H9 (cell line): ENCODE measurements at regions not wholly inside any gene's neighbourhood (a gene's known extent, or its start where the extent isn't known, plus 50 kb on each side); places are given as distances from the start of the nearest gene placed in this dataset.

Source experiments
- DNase-seq: peaks from one replicate; pipeline ENCODE4 v3.0.0-alpha.2; 2017
- H2AFZ ChIP-seq: one replicate; pipeline ENCODE4 v1.6.1; 2013; ENCODE audit warnings: mild to moderate bottlenecking, low read length, control low read depth, moderate library complexity
- H2AK5ac ChIP-seq: 2 replicates; pipeline ENCODE4 v1.6.1; 2013; ENCODE audit warnings: low read length, control low read depth, mixed read lengths; ENCODE audit not compliant: insufficient read length
- H2BK120ac ChIP-seq: one replicate; pipeline ENCODE4 v1.6.1; 2013; ENCODE audit warnings: low read depth, mild to moderate bottlenecking, low read length, control low read depth, inconsistent platforms; ENCODE audit not compliant: poor library complexity, severe bottlenecking
- H2BK12ac ChIP-seq: 2 replicates; pipeline ENCODE4 v1.6.1; 2013; ENCODE audit warnings: low read length, control low read depth, mixed read lengths, low read depth; ENCODE audit not compliant: insufficient read length
- H2BK15ac ChIP-seq: 2 replicates; pipeline ENCODE4 v1.6.1; 2013; ENCODE audit warnings: low read depth, low read length, control low read depth
- H2BK20ac ChIP-seq: one replicate; pipeline ENCODE4 v1.6.1; 2013; ENCODE audit warnings: low read depth, mild to moderate bottlenecking, low read length, control low read depth, inconsistent platforms; ENCODE audit not compliant: poor library complexity, severe bottlenecking
- H2BK5ac ChIP-seq: 2 replicates; pipeline ENCODE4 v1.6.1; 2013; ENCODE audit warnings: low read length, control low read depth, mixed read lengths; ENCODE audit not compliant: insufficient read length
- H3K14ac ChIP-seq: 2 replicates; pipeline ENCODE4 v1.6.1; 2013; ENCODE audit warnings: low read length, control low read depth; ENCODE audit not compliant: insufficient read depth
- H3K18ac ChIP-seq: 2 replicates; pipeline ENCODE4 v1.6.1; 2013; ENCODE audit warnings: low read depth, mild to moderate bottlenecking, mixed read lengths, low read length, control low read depth; ENCODE audit not compliant: insufficient read length
- H3K23ac ChIP-seq: 2 replicates; pipeline ENCODE4 v1.6.1; 2013; ENCODE audit warnings: low read length, control low read depth, mixed read lengths, low read depth; ENCODE audit not compliant: insufficient read length
- H3K23me2 ChIP-seq: 2 replicates; pipeline ENCODE4 v1.6.1; 2013; ENCODE audit warnings: low read depth, mild to moderate bottlenecking, mixed read lengths, low read length, control low read depth; ENCODE audit not compliant: insufficient read length, poor library complexity, severe bottlenecking
- H3K27ac ChIP-seq: 2 replicates; pipeline ENCODE4 v1.5.1; 2013; ENCODE audit warnings: low read length, control low read depth, mixed read lengths, low read depth; ENCODE audit not compliant: insufficient read length
- H3K27me3 ChIP-seq: 2 replicates; pipeline ENCODE4 v1.6.1; 2013; ENCODE audit warnings: low read length, control low read depth, inconsistent platforms; ENCODE audit not compliant: insufficient read depth
- H3K4ac ChIP-seq: 2 replicates; pipeline ENCODE4 v1.6.1; 2013; ENCODE audit warnings: low read depth, mild to moderate bottlenecking, control low read depth, inconsistent platforms, low read length, moderate library complexity
- H3K4me1 ChIP-seq: 2 replicates; pipeline ENCODE4 v1.6.1; 2013; ENCODE audit warnings: low read length, control low read depth, inconsistent platforms; ENCODE audit not compliant: insufficient read depth
- H3K4me2 ChIP-seq: 2 replicates; pipeline ENCODE4 v1.6.1; 2013; ENCODE audit warnings: low read length, control low read depth, mixed read lengths; ENCODE audit not compliant: insufficient read length, insufficient read depth
- H3K56ac ChIP-seq: 2 replicates; pipeline ENCODE4 v1.6.1; 2013; ENCODE audit warnings: low read depth, mild to moderate bottlenecking, mixed read lengths, low read length, control low read depth; ENCODE audit not compliant: insufficient read length
- H3K79me1 ChIP-seq: 2 replicates; pipeline ENCODE4 v1.6.1; 2013; ENCODE audit warnings: low read depth, mild to moderate bottlenecking, moderate library complexity, low read length, control low read depth, inconsistent platforms; ENCODE audit not compliant: insufficient read depth, poor library complexity, severe bottlenecking
- H3K79me2 ChIP-seq: 2 replicates; pipeline ENCODE4 v1.6.1; 2013; ENCODE audit warnings: low read length, control low read depth, inconsistent platforms; ENCODE audit not compliant: insufficient read depth
- H3K9ac ChIP-seq: 2 replicates; pipeline ENCODE4 v1.6.1; 2013; ENCODE audit warnings: low read length, control low read depth, mixed read lengths; ENCODE audit not compliant: insufficient read length; ENCODE audit errors: extremely low read depth
- H3K9me3 ChIP-seq: one replicate; pipeline ENCODE4 v1.6.1; 2013; ENCODE audit warnings: low read depth, low read length, inconsistent platforms; ENCODE audit not compliant: control insufficient read depth
- H3T11ph ChIP-seq: one replicate; pipeline ENCODE4 v1.6.1; 2013; ENCODE audit warnings: mild to moderate bottlenecking, low read length, control low read depth, inconsistent platforms
- H4K20me1 ChIP-seq: one replicate; pipeline ENCODE4 v1.6.1; 2013; ENCODE audit not compliant: control insufficient read depth, insufficient read length, insufficient read depth
- H4K5ac ChIP-seq: 2 replicates; pipeline ENCODE4 v1.6.1; 2013; ENCODE audit warnings: low read depth, mild to moderate bottlenecking, mixed read lengths, low read length, control low read depth; ENCODE audit not compliant: insufficient read length
- H4K8ac ChIP-seq: replicated peaks from 2 replicates; pipeline ENCODE4 v1.6.1; 2013; ENCODE audit warnings: low read length, control low read depth, mixed read lengths, low read depth; ENCODE audit not compliant: insufficient read length
- H4K91ac ChIP-seq: 2 replicates; pipeline ENCODE4 v1.6.1; 2013; ENCODE audit warnings: low read depth, mild to moderate bottlenecking, moderate library complexity, mixed read lengths, low read length, control low read depth; ENCODE audit not compliant: insufficient read length
- H3K27ac Mint-ChIP-seq, 3 experiments: 2 replicates in 2 of 3; 3 replicates in 1 of 3; pipeline ENCODE4 v1.8.0; 2020 to 2021; ENCODE audit warnings: mixed read lengths in 3 of 3, mild to moderate bottlenecking in 1 of 3, moderate library complexity in 1 of 3
- H3K27me3 Mint-ChIP-seq: 2 replicates; pipeline ENCODE4 v1.8.0; 2021; ENCODE audit warnings: low read depth, mild to moderate bottlenecking, moderate library complexity, mixed read lengths
- H3K36me3 Mint-ChIP-seq, 3 experiments: 2 replicates in 2 of 3; 3 replicates in 1 of 3; pipeline ENCODE4 v1.8.0; 2020 to 2021; ENCODE audit warnings: low read depth in 3 of 3, mixed read lengths in 3 of 3; ENCODE audit not compliant: insufficient read depth in 1 of 3
- H3K4me1 Mint-ChIP-seq, 2 experiments: 2 replicates each; pipeline ENCODE4 v1.8.0; 2020; ENCODE audit warnings: mixed read lengths in 2 of 2
- H3K4me3 Mint-ChIP-seq, 2 experiments: 2 replicates in 1 of 2; 3 replicates in 1 of 2; pipeline ENCODE4 v1.8.0; 2020 to 2021; ENCODE audit warnings: mild to moderate bottlenecking in 2 of 2, mixed read lengths in 2 of 2, moderate library complexity in 1 of 2
- H3K9me3 Mint-ChIP-seq, 2 experiments: 2 replicates in 1 of 2; 3 replicates in 1 of 2; pipeline ENCODE4 v1.8.0; 2020; ENCODE audit warnings: mild to moderate bottlenecking in 2 of 2, mixed read lengths in 2 of 2, moderate library complexity in 1 of 2
- WGBS: extraction: QIAGEN DNeasy Blood & Tissue Kit; methylation state at CpG from one replicate; pipeline ENCODE4 v1.1.7; 2013; ENCODE audit warnings: missing lambda C conversion rate, low lambda C conversion rate, mixed read lengths; ENCODE audit not compliant: insufficient read length; ENCODE audit errors: extremely low coverage; 5-methylcytosine and 5-hydroxymethylcytosine counted together
- TF ChIP-seq, protein P1 (sequence below): fragments of 200-600 bp; sonication (generic); conservative IDR thresholded peaks from 3 replicates; pipeline ENCODE4 v1.8.0; 2021; ENCODE audit warnings: antibody characterized with exemption, mild to moderate bottlenecking

DNA sequence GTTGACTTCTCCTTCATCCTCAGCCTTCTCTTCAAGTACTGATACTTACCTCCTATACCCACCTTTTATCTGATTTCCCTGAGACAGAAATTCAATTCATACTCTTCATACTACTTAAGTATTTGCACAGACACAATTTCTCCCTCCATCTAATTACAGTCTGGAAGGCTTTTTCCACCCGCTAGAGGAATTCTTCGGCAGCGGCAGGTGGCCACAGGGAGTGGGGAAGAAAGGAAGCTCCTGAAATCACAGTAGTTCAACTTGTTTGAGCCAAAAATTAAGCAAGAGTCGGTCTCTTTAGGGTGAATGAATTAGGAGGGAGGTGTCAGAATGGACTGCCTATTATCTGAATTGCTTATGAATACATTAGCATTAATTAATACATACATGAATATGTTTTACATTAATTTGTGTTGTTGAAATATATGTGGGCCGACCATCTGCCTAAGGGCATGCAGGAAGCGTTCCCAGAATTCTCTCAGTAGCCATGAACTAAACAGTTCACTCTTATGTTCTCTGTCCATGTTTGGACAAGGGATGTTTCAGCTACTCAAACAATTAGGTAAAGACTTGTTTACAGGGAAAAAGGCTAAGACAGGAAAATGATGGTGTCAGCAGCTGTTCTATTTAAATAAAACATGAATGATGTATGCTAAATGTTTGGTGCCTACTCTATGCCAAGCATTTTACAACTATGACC lies 101.4 kb upstream of the SMARCA2 start:
- H2BK5ac ChIP-seq: no peak overlapping the region
- no peaks in the 10 kb centered on the region for H3K79me2 ChIP-seq
- Mint-ChIP-seq H3K27me3 (peaks cover 4% of the 10 kb centered on the region), H3K4me1 (peaks cover 6 to 23% of the 10 kb centered on the region in 2 experiments), H3K4me3 (no peak overlapping the region), H3K9me3 (peaks cover 0 to 2% of the 10 kb centered on the region in 2 experiments; a peak in 2 of 5 replicates), H3K36me3 (no peaks in the 10 kb centered on the region), H3K27ac (no peak overlapping the region)
- H4K8ac ChIP-seq: no peak overlapping the region
- H3K14ac ChIP-seq: no peak overlapping the region
- H3K56ac ChIP-seq: no peak overlapping the region
- H2AFZ ChIP-seq: no peak overlapping the region
- H4K5ac ChIP-seq: no peak overlapping the region
- no peaks in the 10 kb centered on the region for H3K4me1 ChIP-seq
- H3K79me1 ChIP-seq: no peaks in the 10 kb centered on the region
- H3K23me2 ChIP-seq: no peaks in the 10 kb centered on the region
- no peak overlapping the region for H2BK20ac ChIP-seq
- H3K27ac ChIP-seq: no peak overlapping the region
- H2BK15ac ChIP-seq: no peak overlapping the region
- no peaks in the 10 kb centered on the region for H3K27me3 ChIP-seq
- no peak overlapping the region for H2BK12ac ChIP-seq
- H4K91ac ChIP-seq: no peak overlapping the region
- no peak overlapping the region for H3K23ac ChIP-seq
- H3K18ac ChIP-seq: no peak overlapping the region
- H3K4me2 ChIP-seq: no peak overlapping the region
- H3K9ac ChIP-seq: no peak overlapping the region
- H3K4ac ChIP-seq: no peak overlapping the region
- H2BK120ac ChIP-seq: no peak overlapping the region
- H2AK5ac ChIP-seq: no peak overlapping the region
- whole genome bisulfite sequencing: no CpG with 5 or more reads among the region's 6 CpGs
- no peak for DNase-seq
- no peaks in the 10 kb centered on the region for H3K9me3 ChIP-seq
- H4K20me1 ChIP-seq: no peaks in the 10 kb centered on the region
- H3T11ph ChIP-seq: no peak overlapping the region
- TF ChIP-seq, protein P1, sequence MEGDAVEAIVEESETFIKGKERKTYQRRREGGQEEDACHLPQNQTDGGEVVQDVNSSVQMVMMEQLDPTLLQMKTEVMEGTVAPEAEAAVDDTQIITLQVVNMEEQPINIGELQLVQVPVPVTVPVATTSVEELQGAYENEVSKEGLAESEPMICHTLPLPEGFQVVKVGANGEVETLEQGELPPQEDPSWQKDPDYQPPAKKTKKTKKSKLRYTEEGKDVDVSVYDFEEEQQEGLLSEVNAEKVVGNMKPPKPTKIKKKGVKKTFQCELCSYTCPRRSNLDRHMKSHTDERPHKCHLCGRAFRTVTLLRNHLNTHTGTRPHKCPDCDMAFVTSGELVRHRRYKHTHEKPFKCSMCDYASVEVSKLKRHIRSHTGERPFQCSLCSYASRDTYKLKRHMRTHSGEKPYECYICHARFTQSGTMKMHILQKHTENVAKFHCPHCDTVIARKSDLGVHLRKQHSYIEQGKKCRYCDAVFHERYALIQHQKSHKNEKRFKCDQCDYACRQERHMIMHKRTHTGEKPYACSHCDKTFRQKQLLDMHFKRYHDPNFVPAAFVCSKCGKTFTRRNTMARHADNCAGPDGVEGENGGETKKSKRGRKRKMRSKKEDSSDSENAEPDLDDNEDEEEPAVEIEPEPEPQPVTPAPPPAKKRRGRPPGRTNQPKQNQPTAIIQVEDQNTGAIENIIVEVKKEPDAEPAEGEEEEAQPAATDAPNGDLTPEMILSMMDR: no peak
